Fibroblast of peridontal ligament (primary cell): ENCODE measurements at regions not wholly inside any gene's neighbourhood (a gene's known extent, or its start where the extent isn't known, plus 50 kb on each side); places are given as distances from the start of the nearest gene placed in this dataset.
"Not testable (repeated sequence)": the region's sequence is repeated elsewhere in the genome, so short reads cannot be mapped to it uniquely, and the experiment has no call there.

ENCODE experiments used
- DNase-seq: peaks from one replicate; pipeline ENCODE4 v3.0.0-alpha.2; 2010; ENCODE audit errors: extremely low read depth

GRCh38 chrX:109782994-109783700, 50.1 kb upstream of the ACSL4 start:
- DNase-seq, result no peak

DNA sequence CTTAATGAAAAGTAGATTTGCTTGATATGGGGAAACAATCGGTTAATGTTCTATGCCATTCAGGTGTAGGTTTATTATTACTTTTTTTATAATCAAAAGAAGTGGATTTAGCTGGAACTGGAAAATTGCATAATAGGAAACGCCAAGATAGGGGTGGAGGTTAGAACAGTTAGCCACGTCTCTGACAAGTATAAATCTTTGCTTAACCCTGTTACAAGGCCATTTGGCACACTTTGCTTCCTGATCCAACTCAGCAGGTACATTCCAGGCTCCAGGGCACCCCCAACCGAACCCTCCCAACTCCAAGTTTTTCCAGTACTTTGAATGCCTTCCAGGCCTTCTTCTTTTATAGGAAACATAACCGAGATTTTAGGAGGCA, 50.6 kb upstream of the ACSL4 start:
- no peak for DNase-seq

GRCh38 chrX:109785053-109785452, 52.0 kb upstream of the ACSL4 start:
- no peak for DNase-seq

GRCh38 chrX:109790511-109790910, 57.5 kb upstream of the ACSL4 start:
- DNase-seq, result not testable (repeated sequence)

DNA sequence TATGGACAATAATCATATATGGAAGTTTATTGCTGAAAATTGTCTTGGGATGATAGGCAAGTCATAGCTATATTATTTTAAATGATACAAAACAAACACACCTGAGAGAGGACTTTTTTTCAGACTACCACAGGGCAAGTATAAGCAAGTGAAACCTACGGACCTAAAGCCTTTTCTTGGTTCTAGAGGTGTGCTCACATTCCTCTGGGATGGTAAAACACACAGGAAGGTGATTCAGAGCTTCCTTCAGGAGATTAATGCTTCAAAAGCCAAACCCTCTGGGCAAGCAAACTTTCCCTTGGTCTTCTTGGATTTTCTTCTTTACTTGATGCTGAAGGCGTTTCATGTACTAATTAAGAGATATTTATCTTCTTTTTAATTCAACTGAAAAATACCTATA, 60.1 kb upstream of the ACSL4 start:
- no peak for DNase-seq

GRCh38 chrX:109795682-109796081, 62.6 kb upstream of the ACSL4 start:
- no peak for DNase-seq

DNA sequence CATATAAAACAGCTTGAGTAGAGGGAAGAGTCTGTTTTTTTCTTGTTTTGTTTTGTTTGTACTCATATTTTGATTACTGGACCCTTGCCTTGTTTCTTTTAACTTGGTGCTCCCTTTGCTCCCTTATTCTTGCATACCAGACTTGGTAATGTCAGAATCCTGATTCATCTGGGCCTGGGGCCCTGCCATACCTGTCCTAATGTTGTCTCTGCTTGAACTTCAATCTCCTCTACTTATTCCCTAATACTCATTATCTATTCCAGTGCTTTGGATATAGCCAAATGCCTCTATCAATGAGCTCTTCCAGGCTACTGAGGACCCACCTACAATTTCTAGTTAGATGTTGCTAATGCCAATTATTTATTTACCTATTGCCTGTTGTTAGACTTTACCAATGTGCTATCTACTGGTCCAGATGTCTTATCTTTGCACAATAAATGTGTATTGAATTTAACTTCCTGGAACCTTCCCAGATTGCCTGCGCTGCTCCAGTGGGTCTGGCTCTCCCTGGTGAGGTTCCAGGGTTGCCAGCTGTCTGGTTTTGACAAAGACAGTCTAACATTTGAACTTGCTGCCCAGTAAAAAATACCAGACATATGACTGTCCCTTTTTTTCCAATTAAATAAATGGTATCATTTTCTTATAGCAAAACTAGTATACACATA, 64.4 kb upstream of the ACSL4 start:
- DNase-seq, result peak; percentile 55

DNA sequence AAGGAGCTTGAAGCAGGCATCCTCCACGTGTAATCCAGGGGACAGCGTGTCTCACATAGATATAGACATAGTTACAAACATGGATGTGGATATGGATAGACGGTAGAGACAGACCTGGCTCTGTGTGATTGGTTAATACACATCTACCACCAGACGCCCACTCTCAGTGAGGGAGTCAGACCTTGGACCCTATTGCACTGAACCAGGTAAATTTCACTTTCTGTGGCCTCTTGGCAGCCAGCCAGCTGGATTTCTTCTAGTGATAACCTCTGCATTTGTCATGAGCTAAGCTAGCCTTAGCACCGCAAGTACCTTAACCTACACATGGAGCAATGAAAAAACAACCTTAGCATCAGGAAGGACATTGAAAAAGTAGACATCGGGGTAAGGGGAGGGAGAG, 79.2 kb upstream of the ACSL4 start:
- DNase-seq, result no peak

- DNase-seq, result no peak
These were observed 80.2 kb upstream of the ACSL4 start for GRCh38 chrX:109813236-109813635.

DNA sequence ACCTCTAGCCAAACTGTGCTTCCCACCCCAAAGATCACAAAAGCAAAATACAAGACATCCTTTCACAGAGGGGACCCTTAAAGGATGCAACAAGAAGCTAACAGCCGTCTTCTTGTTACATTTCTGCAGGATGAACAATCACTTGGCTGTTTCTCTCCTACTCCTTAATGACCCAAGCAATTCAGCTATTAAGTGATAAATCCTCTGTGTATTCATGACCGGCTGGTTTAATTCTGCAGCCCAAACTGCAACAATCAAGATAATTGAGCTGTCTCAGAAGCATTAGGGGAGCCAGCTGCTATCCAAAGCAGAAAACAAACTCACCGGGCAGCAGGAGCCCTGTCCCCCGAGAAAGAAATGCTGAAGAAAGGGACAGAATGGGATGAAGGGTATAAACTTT, 85.9 kb upstream of the ACSL4 start:
- no peak for DNase-seq

GRCh38 chrX:109822861-109823260, 89.8 kb upstream of the ACSL4 start:
- DNase-seq, result no peak

DNA sequence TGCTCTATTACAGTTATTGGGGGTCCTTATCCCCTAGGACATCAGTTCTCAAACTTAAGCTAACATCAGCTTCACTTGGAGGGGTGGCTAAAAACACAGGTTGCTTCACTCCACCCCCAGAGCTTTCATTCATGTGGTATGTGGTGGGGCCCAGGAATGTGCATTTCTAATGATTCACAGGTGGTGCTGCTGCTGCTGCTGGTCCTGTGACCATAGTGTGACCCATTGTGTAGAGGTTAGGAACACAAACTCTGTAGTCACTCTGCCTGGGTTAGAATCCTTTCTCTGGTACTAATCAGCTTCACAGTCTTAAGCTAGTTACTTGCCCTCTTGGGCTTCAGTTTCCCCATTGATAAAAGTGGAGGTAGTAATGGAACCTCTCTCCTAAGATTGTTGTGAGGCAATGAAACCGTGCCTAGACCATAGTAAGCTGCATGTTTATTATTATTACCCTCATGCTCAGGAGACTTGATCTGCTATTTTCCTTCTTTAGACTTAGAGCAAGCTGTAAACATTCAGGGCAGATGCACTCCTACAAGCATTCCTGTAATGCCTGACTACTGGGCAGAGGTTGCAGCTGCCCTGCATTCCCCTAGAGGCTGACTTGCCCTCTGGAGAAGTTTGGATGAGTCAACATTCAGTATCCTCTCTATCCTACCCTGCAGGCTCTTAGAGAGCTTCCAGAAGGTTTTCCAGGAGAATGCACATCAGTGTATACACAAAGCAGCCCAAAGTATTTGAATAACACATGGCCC, 94.1 kb upstream of the ACSL4 start:
- peak; percentile 87 for DNase-seq

DNA sequence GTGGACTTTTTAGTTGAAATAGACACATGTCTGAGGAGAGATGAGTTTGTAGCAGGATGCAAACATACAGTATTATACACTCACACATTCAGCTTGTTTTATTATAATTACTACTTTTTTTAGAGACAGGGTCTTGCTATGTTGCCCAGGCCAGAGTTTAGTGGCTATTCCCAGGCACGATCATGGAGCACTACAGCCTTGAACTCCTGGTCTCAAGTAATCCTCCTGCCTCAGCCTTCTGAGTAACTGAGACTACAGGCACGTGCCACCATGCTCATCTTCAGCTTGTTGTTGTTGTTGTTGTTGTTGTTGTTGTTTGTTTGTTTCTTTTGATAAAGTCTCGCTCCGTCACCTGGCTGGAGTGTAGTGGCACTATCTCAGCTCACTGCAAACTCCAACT, 94.7 kb upstream of the ACSL4 start:
- no peak for DNase-seq

- no peak for DNase-seq
These were observed 97.2 kb upstream of the ACSL4 start for GRCh38 chrX:109830157-109830703.

GRCh38 chrX:109830704-109831206, 97.7 kb upstream of the ACSL4 start:
- peak; percentile 86 for DNase-seq

GRCh38 chrX:109831326-109831985, 98.4 kb upstream of the ACSL4 start:
- no peak for DNase-seq

DNA sequence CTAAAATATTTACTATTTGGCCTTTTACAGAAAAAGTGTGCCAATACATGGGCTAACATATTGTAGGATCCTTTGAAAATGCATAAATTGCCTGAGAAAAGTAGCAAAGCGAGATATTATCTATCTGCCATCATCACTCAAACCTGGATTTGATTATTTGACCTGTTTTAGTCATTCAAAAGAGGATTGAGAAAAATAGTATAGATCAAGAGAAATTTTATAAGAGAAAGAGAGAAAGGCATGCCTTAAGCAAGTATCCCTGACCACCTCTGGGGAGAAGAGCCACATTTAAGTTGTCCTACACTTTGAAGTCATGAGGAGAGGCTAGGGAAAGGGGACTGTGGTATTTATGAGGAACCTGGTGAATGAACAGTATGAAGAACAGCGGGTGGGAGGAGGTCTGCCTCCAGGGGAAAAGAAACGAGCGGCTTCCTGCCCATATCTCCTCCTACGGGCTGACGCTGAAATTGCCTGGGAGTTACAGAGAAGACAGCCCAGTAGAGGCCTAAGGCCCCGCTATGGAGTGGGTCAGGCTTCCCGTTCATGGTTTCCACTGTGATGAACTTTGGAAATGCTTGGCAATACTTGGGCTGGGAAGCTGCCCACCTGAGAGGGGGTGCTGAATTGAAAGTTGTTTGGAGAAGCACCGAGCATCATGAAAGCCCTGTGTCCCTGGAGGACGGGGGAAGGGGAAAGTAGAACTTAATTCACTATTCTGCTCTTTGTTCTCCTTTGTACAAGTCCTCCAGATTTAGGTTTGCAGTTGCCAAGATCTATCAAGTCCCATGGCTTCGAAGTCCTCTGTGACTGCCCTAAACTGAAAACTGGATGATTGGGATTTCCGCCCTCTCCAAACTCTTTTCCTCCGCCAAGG, 106.9 kb upstream of the ACSL4 start:
- DNase-seq, result peak; percentile 53

DNA sequence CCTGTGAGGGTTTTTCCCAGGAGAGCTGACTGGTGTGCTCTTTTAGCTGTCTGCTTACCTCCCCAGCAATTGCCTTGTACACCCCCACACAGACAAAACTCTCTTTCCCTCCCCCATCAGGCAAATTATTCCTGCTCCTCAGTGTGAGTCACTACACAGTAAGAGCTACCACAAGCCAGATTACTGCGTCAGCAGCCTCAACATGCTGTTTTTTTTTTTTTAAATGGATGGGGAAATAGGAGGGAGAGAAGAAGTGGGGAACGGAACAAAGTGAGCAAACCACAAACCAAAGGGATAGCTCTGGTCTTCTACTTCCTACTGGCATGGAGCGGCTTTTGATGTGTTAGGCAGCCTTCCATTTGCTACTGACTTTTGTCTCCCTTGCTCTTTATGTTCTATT, 107.5 kb upstream of the ACSL4 start:
- DNase-seq, result peak; percentile 95

DNA sequence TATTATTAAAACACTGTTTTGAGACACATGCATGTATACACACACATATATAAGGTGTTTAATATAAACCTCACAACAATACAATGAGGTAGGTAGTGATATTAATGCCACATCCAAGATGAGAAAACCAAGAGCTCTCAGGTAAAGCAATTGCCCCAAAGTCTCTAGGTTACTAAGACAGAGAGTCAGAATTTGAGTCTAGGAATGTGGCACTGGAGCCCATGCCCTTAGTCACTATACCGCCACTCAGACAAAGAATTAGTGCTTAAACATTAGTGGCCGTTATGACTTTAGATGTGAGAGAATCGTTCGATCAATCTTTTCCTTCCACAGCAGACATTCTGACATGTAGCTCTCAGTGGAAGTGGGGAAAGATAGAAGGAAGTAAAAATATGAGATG, 108.2 kb upstream of the ACSL4 start:
- DNase-seq, result no peak

DNA sequence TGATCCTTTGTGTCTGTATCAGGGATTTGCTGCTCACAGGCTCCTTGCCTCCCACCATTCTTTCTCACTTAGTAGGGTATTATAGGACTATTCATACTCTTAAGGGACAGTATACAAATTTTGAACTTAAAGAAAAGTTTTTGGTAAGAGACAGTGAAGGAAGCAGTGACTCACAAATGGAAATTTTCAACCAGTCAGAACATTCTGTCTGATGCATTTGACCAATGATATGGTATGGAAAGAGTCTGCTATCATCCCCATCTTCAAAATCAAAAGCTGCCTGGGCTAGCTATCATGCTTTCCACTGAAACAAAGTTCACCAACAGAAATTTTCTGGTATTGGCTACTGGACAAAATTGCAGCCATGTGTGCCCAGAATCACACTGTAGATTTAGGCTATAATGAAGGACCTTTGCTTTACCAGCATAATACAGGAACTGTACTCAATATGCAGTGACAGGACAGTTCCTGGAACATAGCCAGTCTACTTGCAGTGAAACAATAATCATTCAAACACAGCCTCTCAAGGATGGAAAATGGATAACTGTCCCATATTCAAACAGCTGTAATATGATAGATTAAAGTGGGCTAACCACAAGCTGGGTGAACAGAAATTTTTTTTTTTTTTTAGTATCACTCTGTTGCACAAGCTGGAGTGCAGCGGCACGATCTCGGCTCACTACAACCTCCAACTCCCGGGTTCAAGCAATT, 109.0 kb upstream of the ACSL4 start:
- peak; percentile 31 for DNase-seq
